ENCODE measurements at regions not wholly inside any gene's neighbourhood (a gene's known extent, or its start where the extent isn't known, plus 50 kb on each side); places are given as distances from the start of the nearest gene placed in this dataset.

DNA sequence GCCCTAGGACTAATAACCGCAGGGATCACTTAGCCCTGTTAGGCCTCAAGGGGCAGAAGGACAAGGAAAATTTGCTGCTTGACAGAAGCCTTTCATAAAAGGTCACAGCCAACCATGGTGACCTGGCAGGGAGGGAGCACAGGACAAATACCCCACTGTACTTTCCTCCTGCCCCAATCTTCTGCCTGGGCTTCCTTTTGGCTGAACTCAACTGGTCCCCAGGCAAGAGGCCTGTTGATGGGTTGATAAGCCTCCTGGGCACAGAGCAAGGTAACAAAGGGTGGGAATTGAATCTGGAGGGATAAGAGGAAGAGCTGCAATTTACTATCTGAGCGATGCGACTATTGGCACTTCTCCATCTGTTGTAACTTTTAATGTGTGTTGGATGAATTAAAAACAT is 392.9 kb downstream of the RASEF start:
- H3K27ac ChIP-seq = no peak overlapping the region
- H3K4me1 ChIP-seq = peaks cover 5% of the 10 kb centered on the region
- no peak overlapping the region for H3K27ac Mint-ChIP-seq
- H3K36me3 Mint-ChIP-seq = no peaks in the 10 kb centered on the region
- H4K20me1 ChIP-seq (ENCODE audit: low read depth) = no peaks in the 10 kb centered on the region
- no peak overlapping the region for H3K9ac ChIP-seq
- no peaks in the 10 kb centered on the region for H3F3A ChIP-seq (ENCODE audit: low read depth)
- no peaks in the 10 kb centered on the region for H3K36me3 ChIP-seq
- TF ChIP-seq EZH2phosphoT487 (IDR thresholded peaks at IDR 0.05) (no peak), EZH2 (IDR thresholded peaks at IDR 0.05) (no peak)
- TF ChIP-seq, protein P1, sequence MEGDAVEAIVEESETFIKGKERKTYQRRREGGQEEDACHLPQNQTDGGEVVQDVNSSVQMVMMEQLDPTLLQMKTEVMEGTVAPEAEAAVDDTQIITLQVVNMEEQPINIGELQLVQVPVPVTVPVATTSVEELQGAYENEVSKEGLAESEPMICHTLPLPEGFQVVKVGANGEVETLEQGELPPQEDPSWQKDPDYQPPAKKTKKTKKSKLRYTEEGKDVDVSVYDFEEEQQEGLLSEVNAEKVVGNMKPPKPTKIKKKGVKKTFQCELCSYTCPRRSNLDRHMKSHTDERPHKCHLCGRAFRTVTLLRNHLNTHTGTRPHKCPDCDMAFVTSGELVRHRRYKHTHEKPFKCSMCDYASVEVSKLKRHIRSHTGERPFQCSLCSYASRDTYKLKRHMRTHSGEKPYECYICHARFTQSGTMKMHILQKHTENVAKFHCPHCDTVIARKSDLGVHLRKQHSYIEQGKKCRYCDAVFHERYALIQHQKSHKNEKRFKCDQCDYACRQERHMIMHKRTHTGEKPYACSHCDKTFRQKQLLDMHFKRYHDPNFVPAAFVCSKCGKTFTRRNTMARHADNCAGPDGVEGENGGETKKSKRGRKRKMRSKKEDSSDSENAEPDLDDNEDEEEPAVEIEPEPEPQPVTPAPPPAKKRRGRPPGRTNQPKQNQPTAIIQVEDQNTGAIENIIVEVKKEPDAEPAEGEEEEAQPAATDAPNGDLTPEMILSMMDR (IDR thresholded peaks at IDR 0.05) = no peak
- peak overlapping the region; percentile 40 for H3K4me2 ChIP-seq
- peaks cover 26% of the 10 kb centered on the region for H3K4me1 Mint-ChIP-seq
- H2AFZ ChIP-seq (replicated peaks) = no peak overlapping the region
- H3K27me3 ChIP-seq = no peaks in the 10 kb centered on the region
- H3K9me3 Mint-ChIP-seq = no peaks in the 10 kb centered on the region
- H3K9me3 ChIP-seq (ENCODE audit: low read depth) = no peaks in the 10 kb centered on the region
- no peak overlapping the region for H3K4me3 ChIP-seq
- peaks cover 8% of the 10 kb centered on the region for H3K27me3 Mint-ChIP-seq (ENCODE audit: insufficient read depth, low read depth)
- DNase-seq (ENCODE audit: low spot score) = peak; percentile 21
- H3K79me2 ChIP-seq (ENCODE audit: low read depth) = no peaks in the 10 kb centered on the region
- H3K4me3 Mint-ChIP-seq = no peak overlapping the region

DNA sequence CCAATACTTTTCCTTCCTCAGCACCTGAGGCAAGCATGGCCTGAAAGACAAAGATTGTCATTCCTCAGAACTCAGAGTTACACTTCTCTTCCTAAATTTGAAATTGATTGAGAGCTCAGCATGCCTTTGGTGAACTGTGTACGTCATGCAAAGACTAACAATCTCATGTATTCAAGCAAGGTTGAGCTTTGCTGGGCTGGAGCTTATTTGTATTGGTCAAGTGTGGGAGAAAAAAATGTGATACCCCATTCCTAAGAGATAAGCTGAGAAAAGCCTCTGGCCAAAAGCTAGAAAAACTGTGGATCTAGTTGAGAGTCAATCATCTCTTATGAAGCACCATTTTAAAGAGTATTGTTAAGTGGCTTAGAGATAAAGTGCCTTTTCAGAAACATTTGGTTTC is 392.2 kb downstream of the RASEF start:
- no peaks in the 10 kb centered on the region for H3K9me3 Mint-ChIP-seq
- no peak overlapping the region for H3K27ac Mint-ChIP-seq

DNA sequence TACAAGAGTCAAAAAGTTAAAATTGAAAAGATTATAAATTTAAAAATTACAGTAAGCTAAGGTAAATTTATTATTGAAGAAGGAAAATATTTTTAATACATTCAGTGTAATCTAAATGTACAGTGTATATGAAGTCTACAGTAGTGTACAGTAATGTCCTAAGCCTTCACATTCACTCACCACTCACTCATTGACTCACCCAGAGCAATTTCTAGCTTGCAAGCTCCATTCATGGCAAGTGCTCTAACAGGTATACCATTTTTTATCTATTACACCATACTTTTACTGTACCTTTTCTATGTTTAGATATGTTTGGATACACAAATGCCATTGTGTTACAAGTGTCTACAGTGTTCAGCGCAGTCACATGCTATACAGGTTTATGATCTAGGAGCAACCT is 389.7 kb downstream of the RASEF start:
- Histone ChIP-seq H2AFZ (replicated peaks) (no peak overlapping the region), H3K4me1 (peaks cover 5% of the 10 kb centered on the region), H3K27ac (no peak overlapping the region), H4K20me1 (ENCODE audit: low read depth) (no peaks in the 10 kb centered on the region), H3K36me3 (no peaks in the 10 kb centered on the region), H3K4me3 (no peak overlapping the region), H3K9me3 (ENCODE audit: low read depth) (no peaks in the 10 kb centered on the region), H3K79me2 (ENCODE audit: low read depth) (no peaks in the 10 kb centered on the region), H3K9ac (no peak overlapping the region), H3K27me3 (no peaks in the 10 kb centered on the region), H3F3A (ENCODE audit: low read depth) (no peaks in the 10 kb centered on the region), H3K4me2 (no peak overlapping the region)
- Mint-ChIP-seq H3K9me3 (no peaks in the 10 kb centered on the region), H3K27me3 (ENCODE audit: insufficient read depth, low read depth) (peaks cover 8% of the 10 kb centered on the region), H3K36me3 (no peaks in the 10 kb centered on the region), H3K4me3 (no peak overlapping the region), H3K4me1 (peaks cover 25% of the 10 kb centered on the region), H3K27ac (no peak overlapping the region)
- no peak for DNase-seq (ENCODE audit: low spot score)
- TF ChIP-seq EZH2phosphoT487 (IDR thresholded peaks at IDR 0.05) = no peak
- no peak for TF ChIP-seq EZH2 (IDR thresholded peaks at IDR 0.05)
- TF ChIP-seq, protein P1 (IDR thresholded peaks at IDR 0.05) = no peak

More for the DNA sequence above, 392.2 kb downstream of the RASEF start:
- no peaks in the 10 kb centered on the region for H3K36me3 ChIP-seq
- H3K9me3 ChIP-seq (ENCODE audit: low read depth) = no peaks in the 10 kb centered on the region
- no peaks in the 10 kb centered on the region for H3K79me2 ChIP-seq (ENCODE audit: low read depth)
- peaks cover 5% of the 10 kb centered on the region for H3K4me1 ChIP-seq
- Mint-ChIP-seq H3K4me1 (peaks cover 26% of the 10 kb centered on the region), H3K27me3 (ENCODE audit: insufficient read depth, low read depth) (peaks cover 8% of the 10 kb centered on the region), H3K4me3 (no peak overlapping the region), H3K36me3 (no peaks in the 10 kb centered on the region)
- no peak overlapping the region for H3K4me2 ChIP-seq
- no peak overlapping the region for H3K4me3 ChIP-seq
- no peak for TF ChIP-seq EZH2phosphoT487 (IDR thresholded peaks at IDR 0.05)
- TF ChIP-seq, protein P1 (IDR thresholded peaks at IDR 0.05) = no peak
- TF ChIP-seq EZH2 (IDR thresholded peaks at IDR 0.05) = no peak
- no peak for DNase-seq (ENCODE audit: low spot score)
- no peak overlapping the region for H3K27ac ChIP-seq
- H3F3A ChIP-seq (ENCODE audit: low read depth) = no peaks in the 10 kb centered on the region
- H3K27me3 ChIP-seq = no peaks in the 10 kb centered on the region
- no peaks in the 10 kb centered on the region for H4K20me1 ChIP-seq (ENCODE audit: low read depth)
- no peak overlapping the region for H2AFZ ChIP-seq (replicated peaks)
- no peak overlapping the region for H3K9ac ChIP-seq
